ENCODE measurements at regions not wholly inside any gene's neighbourhood (a gene's known extent, or its start where the extent isn't known, plus 50 kb on each side); places are given as distances from the start of the nearest gene placed in this dataset.

DNA sequence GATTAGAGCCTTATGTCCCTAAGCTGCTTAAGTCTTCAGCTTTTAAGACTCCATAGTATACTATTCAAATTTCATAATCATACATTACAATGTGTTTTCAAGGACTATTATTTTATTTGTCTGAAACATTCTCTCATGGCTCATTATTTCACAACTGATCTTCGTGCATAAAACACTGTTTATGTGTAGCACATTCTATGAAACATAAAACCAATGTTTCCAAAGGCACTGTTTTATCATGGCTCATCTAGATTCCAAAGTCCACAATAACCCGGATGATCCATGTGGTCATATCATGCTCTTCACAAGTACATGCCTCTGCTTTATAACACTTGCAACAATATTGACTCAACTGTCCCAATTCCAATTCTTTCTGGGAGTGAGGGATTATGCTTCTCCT is 806.1 kb downstream of the TNS3 start:
- Histone ChIP-seq H3K36me3 (ENCODE audit: insufficient read depth, low read length) (no peaks in the 10 kb centered on the region), H3K9me3 (ENCODE audit: low read depth, low read length) (no peaks in the 10 kb centered on the region), H3K27ac (no peak overlapping the region), H3K4me3 (no peak overlapping the region), H3K9ac (ENCODE audit: insufficient read length) (no peak overlapping the region)
- DNase-seq (ENCODE audit: low read depth, low spot score), result no peak
- TF ChIP-seq FOXP2 (optimal IDR thresholded peaks at IDR 0.05; ENCODE audit: control extremely low read depth, extremely low read length, insufficient read depth), result no peak
- TF ChIP-seq EZH2 (IDR thresholded peaks at IDR 0.05), result no peak
- no peak for TF ChIP-seq POLR2AphosphoS5 (IDR thresholded peaks at IDR 0.05; ENCODE audit: borderline replicate concordance, low read depth, low read length)

DNA sequence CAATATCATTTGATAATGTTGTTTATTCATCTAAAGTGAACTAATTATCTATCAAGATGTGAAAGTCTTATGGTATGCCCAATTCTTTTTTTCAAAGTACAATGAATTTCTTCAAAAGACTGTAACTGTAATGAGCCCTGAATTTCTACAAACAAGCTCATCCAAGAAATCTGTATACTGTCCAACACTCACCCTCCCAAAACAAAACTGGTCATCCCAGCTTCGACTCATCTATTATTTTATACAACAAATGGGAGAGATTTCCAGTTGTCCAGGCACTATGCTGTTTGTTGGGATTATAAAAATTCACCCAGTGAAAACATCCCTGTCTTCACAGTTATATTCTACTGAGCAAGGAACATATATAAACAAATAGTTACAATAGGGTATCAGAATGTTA is 806.9 kb downstream of the TNS3 start:
- no peak for TF ChIP-seq POLR2AphosphoS5 (IDR thresholded peaks at IDR 0.05; ENCODE audit: borderline replicate concordance, low read depth, low read length)
- no peak for TF ChIP-seq EZH2 (IDR thresholded peaks at IDR 0.05)
- TF ChIP-seq FOXP2 (optimal IDR thresholded peaks at IDR 0.05; ENCODE audit: control extremely low read depth, extremely low read length, insufficient read depth), result no peak
- Histone ChIP-seq H3K9ac (ENCODE audit: insufficient read length) (no peak overlapping the region), H3K36me3 (ENCODE audit: insufficient read depth, low read length) (no peaks in the 10 kb centered on the region), H3K4me3 (no peak overlapping the region), H3K9me3 (ENCODE audit: low read depth, low read length) (no peaks in the 10 kb centered on the region), H3K27ac (no peak overlapping the region)
- DNase-seq (ENCODE audit: low read depth, low spot score), result no peak

DNA sequence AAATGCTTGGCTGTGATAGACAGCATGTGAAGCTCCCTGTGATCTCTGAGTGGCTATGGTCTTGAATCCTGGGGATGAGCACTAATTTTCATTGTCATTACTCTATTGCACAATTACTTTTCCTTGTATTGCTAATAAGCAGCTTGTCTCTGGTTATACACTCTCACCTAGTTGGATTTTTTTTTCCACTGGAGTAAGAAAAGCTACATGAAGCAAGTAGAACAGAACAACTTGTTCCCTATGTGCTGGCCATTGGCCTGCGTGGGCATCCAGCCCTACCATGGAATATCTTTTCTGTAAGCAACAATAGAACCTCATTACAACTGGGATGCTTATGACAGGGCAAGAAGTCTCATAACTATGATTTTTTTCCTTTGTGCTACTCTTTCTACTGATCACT is 807.4 kb downstream of the TNS3 start:
- H3K9ac ChIP-seq (ENCODE audit: insufficient read length), result no peak overlapping the region

DNA sequence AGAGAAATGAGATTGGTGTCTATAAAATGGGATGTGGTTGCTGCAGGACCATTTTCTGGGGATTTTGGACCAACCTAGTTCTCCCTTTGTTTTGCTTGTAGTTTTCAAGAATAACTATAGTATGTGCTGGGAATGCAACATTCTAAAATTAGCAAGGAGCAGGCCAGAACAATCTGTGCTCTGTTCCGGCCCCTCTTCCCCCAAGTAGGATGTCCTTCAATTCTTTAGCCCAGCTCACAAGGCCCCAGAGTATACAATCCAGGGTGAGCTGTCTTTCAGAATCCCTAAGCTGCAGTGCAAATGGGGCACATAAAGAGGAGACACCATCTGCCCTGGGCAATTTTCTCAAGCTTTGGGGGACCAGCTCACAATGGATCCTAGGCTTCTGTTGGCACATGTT is 809.1 kb downstream of the TNS3 start:
- Histone ChIP-seq H3K9ac (ENCODE audit: insufficient read length) (no peak overlapping the region), H3K4me3 (no peak overlapping the region), H3K9me3 (ENCODE audit: low read depth, low read length) (no peaks in the 10 kb centered on the region), H3K36me3 (ENCODE audit: insufficient read depth, low read length) (no peaks in the 10 kb centered on the region), H3K27ac (no peak overlapping the region)
- no peak for DNase-seq (ENCODE audit: low read depth, low spot score)
- TF ChIP-seq FOXP2 (optimal IDR thresholded peaks at IDR 0.05; ENCODE audit: control extremely low read depth, extremely low read length, insufficient read depth) (no peak), EZH2 (IDR thresholded peaks at IDR 0.05) (no peak), POLR2AphosphoS5 (IDR thresholded peaks at IDR 0.05; ENCODE audit: borderline replicate concordance, low read depth, low read length) (no peak)

More for the DNA sequence above, 807.4 kb downstream of the TNS3 start:
- H3K27ac ChIP-seq, result no peak overlapping the region
- no peaks in the 10 kb centered on the region for H3K36me3 ChIP-seq (ENCODE audit: insufficient read depth, low read length)
- TF ChIP-seq EZH2 (IDR thresholded peaks at IDR 0.05) (no peak), POLR2AphosphoS5 (IDR thresholded peaks at IDR 0.05; ENCODE audit: borderline replicate concordance, low read depth, low read length) (no peak), FOXP2 (optimal IDR thresholded peaks at IDR 0.05; ENCODE audit: control extremely low read depth, extremely low read length, insufficient read depth) (no peak)
- no peak for DNase-seq (ENCODE audit: low read depth, low spot score)
- no peak overlapping the region for H3K4me3 ChIP-seq
- no peaks in the 10 kb centered on the region for H3K9me3 ChIP-seq (ENCODE audit: low read depth, low read length)

DNA sequence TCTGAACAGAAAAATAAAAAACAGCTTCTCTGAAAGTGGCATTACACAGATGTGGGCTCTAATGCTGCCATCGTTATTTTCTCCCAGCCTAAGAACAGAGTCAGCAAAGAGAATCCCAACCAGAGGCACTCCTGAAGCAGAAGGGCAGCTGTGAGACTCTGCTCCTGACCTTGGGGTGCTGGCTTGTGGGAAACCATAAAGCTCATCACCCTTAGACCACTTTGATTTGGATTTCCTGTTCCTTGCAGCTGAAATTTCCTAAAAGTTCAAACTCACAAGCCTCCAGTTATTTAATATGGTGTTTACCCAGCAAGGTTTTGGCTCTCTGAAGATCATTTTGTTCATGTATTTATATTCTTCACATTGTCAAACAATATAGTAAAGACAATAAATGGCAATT is 814.8 kb downstream of the TNS3 start:
- Histone ChIP-seq H3K4me3 (no peak overlapping the region), H3K27ac (no peak overlapping the region), H3K9ac (ENCODE audit: insufficient read length) (no peak overlapping the region), H3K36me3 (ENCODE audit: insufficient read depth, low read length) (no peaks in the 10 kb centered on the region), H3K9me3 (ENCODE audit: low read depth, low read length) (no peaks in the 10 kb centered on the region)
- TF ChIP-seq EZH2 (IDR thresholded peaks at IDR 0.05) (no peak), FOXP2 (optimal IDR thresholded peaks at IDR 0.05; ENCODE audit: control extremely low read depth, extremely low read length, insufficient read depth) (no peak), POLR2AphosphoS5 (IDR thresholded peaks at IDR 0.05; ENCODE audit: borderline replicate concordance, low read depth, low read length) (no peak)
- no peak for DNase-seq (ENCODE audit: low read depth, low spot score)

DNA sequence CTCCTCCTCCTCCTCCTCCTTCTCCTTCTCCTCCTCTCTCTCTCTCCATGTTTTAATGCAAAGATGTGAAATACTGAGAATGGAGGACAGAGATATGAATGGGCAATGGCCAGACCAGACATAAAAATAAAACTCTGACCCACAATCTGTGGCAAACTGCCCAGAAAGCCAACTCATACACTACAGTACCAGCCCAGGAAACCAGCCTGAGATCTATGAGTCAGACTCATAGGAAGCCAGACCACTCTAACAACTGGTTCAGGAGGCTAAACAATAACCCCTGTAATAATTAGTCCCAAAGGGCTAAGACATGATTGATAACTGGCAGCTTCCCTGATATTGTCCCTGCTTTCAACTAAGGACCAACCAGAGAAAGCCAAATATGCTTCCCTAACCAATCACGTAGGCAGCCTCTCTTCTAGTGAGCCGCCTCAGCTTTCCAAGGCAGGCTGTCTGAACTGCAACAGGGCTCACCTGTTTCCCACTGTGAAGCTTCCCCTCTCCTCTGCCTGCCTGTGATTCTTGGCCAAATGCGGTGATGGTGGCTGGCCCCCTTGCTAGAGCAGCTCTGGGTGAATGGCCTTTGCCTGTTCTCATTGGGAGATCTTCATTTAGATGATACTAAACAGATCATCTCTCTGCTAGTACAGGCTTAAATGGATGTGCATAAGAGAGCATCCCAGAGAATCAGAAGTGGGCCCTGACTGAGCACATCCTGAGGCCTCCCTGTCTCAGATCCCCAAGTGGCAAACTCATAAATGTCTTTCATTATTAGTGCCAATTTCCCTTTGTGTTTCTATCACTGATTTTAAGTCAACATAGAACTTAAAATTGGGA is 817.6 kb downstream of the TNS3 start:
- H3K4me3 ChIP-seq, result no peak overlapping the region
- no peak overlapping the region for H3K9ac ChIP-seq (ENCODE audit: insufficient read length)
- no peaks in the 10 kb centered on the region for H3K9me3 ChIP-seq (ENCODE audit: low read depth, low read length)
- DNase-seq (ENCODE audit: low read depth, low spot score), result no peak
- H3K27ac ChIP-seq, result no peak overlapping the region
- no peaks in the 10 kb centered on the region for H3K36me3 ChIP-seq (ENCODE audit: insufficient read depth, low read length)
- TF ChIP-seq FOXP2 (optimal IDR thresholded peaks at IDR 0.05; ENCODE audit: control extremely low read depth, extremely low read length, insufficient read depth), result no peak
- no peak for TF ChIP-seq EZH2 (IDR thresholded peaks at IDR 0.05)
- no peak for TF ChIP-seq POLR2AphosphoS5 (IDR thresholded peaks at IDR 0.05; ENCODE audit: borderline replicate concordance, low read depth, low read length)

DNA sequence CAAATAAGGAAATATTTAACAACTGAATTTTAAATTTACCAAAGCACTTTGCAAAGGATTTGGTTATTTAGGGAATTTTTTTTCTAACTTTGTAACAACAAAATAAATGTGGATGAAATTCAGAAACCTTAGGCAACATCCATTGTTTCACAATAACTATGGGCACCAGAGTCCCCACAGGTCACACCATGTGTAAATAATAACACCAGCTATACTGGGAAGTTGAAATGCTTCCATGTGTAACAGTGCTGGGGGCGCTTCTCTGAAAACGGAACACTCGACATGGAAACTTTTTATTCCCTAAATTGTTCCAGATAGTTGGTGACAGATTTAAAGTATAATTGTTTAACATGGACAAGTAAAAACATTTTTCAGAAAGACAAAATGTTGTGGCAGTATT is 818.6 kb downstream of the TNS3 start:
- Histone ChIP-seq H3K4me3 (no peak overlapping the region), H3K27ac (no peak overlapping the region), H3K36me3 (ENCODE audit: insufficient read depth, low read length) (no peaks in the 10 kb centered on the region), H3K9ac (ENCODE audit: insufficient read length) (no peak overlapping the region), H3K9me3 (ENCODE audit: low read depth, low read length) (no peaks in the 10 kb centered on the region)
- DNase-seq (ENCODE audit: low read depth, low spot score), result no peak
- TF ChIP-seq POLR2AphosphoS5 (IDR thresholded peaks at IDR 0.05; ENCODE audit: borderline replicate concordance, low read depth, low read length) (no peak), EZH2 (IDR thresholded peaks at IDR 0.05) (no peak), FOXP2 (optimal IDR thresholded peaks at IDR 0.05; ENCODE audit: control extremely low read depth, extremely low read length, insufficient read depth) (no peak)

DNA sequence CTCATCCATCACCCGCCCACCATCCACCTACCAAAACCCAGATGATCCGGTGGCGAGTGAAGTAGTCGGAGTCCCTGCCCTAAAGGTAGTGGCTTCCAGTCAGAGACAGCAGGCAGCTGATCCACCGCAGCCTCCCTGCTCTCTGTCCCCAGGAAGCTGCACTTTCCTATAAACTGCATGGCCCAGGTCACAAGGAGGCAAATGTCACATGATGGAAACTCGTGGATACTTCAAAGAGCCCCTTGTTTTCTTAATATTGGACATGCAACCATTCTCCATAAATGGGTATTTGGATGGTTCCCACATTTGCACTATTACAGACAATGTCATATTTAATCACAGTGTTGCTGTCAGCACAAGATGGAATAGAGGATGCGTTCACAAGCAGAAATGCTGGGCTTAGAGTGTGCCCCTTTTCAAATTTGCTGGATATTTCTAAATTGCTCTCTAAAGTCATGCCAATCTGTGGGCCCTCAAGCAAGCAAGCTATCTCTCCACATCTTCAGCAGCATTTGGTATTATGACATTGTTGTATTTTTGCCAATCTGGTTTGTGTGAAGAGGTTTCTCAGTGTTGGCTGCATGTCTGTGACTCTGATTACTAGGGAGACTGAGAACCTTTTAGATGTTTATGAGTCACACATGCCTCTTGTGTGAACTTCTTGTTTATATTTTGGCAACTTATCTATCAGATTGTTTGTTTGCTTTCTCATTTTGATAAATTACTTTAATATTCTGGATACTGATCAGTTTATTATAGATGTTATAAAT is 822.0 kb downstream of the TNS3 start:
- Histone ChIP-seq H3K4me3 (no peak overlapping the region), H3K9ac (ENCODE audit: insufficient read length) (no peak overlapping the region), H3K9me3 (ENCODE audit: low read depth, low read length) (no peaks in the 10 kb centered on the region), H3K27ac (no peak overlapping the region), H3K36me3 (ENCODE audit: insufficient read depth, low read length) (no peaks in the 10 kb centered on the region)
- TF ChIP-seq EZH2 (IDR thresholded peaks at IDR 0.05) (no peak), POLR2AphosphoS5 (IDR thresholded peaks at IDR 0.05; ENCODE audit: borderline replicate concordance, low read depth, low read length) (no peak), FOXP2 (optimal IDR thresholded peaks at IDR 0.05; ENCODE audit: control extremely low read depth, extremely low read length, insufficient read depth) (no peak)
- no peak for DNase-seq (ENCODE audit: low read depth, low spot score)

Data from SK-N-MC (cell line).